IMR-90 (cell line): ENCODE measurements at regions not wholly inside any gene's neighbourhood (a gene's known extent, or its start where the extent isn't known, plus 50 kb on each side); places are given as distances from the start of the nearest gene placed in this dataset.

Experiments
- ATAC-seq: fragments of 200-7000 bp; cut with Tn5 transposase; 2 replicates; pipeline ENCODE4 v1.9.1; 2020; ENCODE audit warnings: low read depth, mild to moderate bottlenecking, moderate library complexity
- BruUV-seq: library from RNA; stranded (reverse); fragments of 400-500 nt; replicated peaks from 2 replicates; lab custom pipeline; 2021; lab: Mats Ljungman, UMichigan
- CTCF ChIA-PET: fragments of 300-600 bp; formaldehyde crosslinking; extraction: SDS; loops from one replicate; lab custom pipeline; 2021; ENCODE audit warnings: antibody characterized with exemption; lab: Yijun Ruan, JAX
- POLR2A ChIA-PET: fragments of 300-600 bp; sonication (Branson Sonifier 250); formaldehyde crosslinking; loops from one replicate; lab custom pipeline; 2022; ENCODE audit warnings: antibody characterized with exemption; ENCODE audit not compliant: unreplicated experiment; lab: Charles Lee
- DNase-seq: peaks from one replicate; pipeline ENCODE4 v3.0.0; 2013
- H2AFZ ChIP-seq: replicated peaks from 2 replicates; pipeline ENCODE3; 2013; ENCODE audit warnings: low read length, mild to moderate bottlenecking; ENCODE audit not compliant: poor library complexity
- H2AK5ac ChIP-seq: 2 replicates; pipeline ENCODE4 v1.6.1; 2013; ENCODE audit warnings: low read depth, low read length, inconsistent platforms
- H2AK9ac ChIP-seq: replicated peaks from 2 replicates; pipeline ENCODE3; 2013; ENCODE audit warnings: mild to moderate bottlenecking, low read depth, low read length, moderate library complexity; ENCODE audit not compliant: poor library complexity
- H2BK120ac ChIP-seq: 2 replicates; pipeline ENCODE4 v1.6.1; 2013; ENCODE audit warnings: low read depth, low read length, inconsistent platforms
- H2BK15ac ChIP-seq: 3 replicates; pipeline ENCODE4 v1.6.1; 2013; ENCODE audit warnings: low read depth, low read length, inconsistent platforms
- H2BK20ac ChIP-seq: 2 replicates; pipeline ENCODE4 v1.6.1; 2013; ENCODE audit warnings: low read depth, mild to moderate bottlenecking, inconsistent platforms, low read length, moderate library complexity
- H2BK5ac ChIP-seq: 2 replicates; pipeline ENCODE4 v1.6.1; 2013; ENCODE audit warnings: mild to moderate bottlenecking, low read depth, low read length, inconsistent platforms; ENCODE audit not compliant: poor library complexity, severe bottlenecking
- H3K14ac ChIP-seq: replicated peaks from 2 replicates; pipeline ENCODE4 v1.6.1; 2013; ENCODE audit warnings: low read depth, low read length, inconsistent platforms
- H3K18ac ChIP-seq: 2 replicates; pipeline ENCODE4 v1.6.1; 2013; ENCODE audit warnings: low read depth, low read length, control low read depth
- H3K23ac ChIP-seq: 2 replicates; pipeline ENCODE4 v1.6.1; 2013; ENCODE audit warnings: low read depth, low read length, inconsistent platforms
- H3K27ac ChIP-seq: 2 replicates; pipeline ENCODE4 v1.5.1; 2013; ENCODE audit warnings: mild to moderate bottlenecking, control low read depth, low read length; ENCODE audit not compliant: insufficient read depth
- H3K27me3 ChIP-seq: 2 replicates; pipeline ENCODE4 v1.6.1; 2013; ENCODE audit warnings: low read length; ENCODE audit not compliant: control insufficient read depth, insufficient read depth
- H3K36me3 ChIP-seq: 2 replicates; pipeline ENCODE4 v1.6.1; 2013; ENCODE audit warnings: low read length, mixed read lengths; ENCODE audit not compliant: control insufficient read depth, insufficient read depth
- H3K4ac ChIP-seq: 2 replicates; pipeline ENCODE4 v1.6.1; 2013; ENCODE audit warnings: low read depth, low read length, inconsistent platforms
- H3K4me1 ChIP-seq: 2 replicates; pipeline ENCODE4 v1.6.1; 2013; ENCODE audit warnings: low read length, mixed read lengths; ENCODE audit not compliant: control insufficient read depth, insufficient read depth
- H3K4me2 ChIP-seq: 2 replicates; pipeline ENCODE4 v1.6.1; 2013; ENCODE audit warnings: low read depth, mild to moderate bottlenecking, control low read depth, low read length, moderate library complexity
- H3K4me3 ChIP-seq: 2 replicates; pipeline ENCODE4 v1.5.1; 2013; ENCODE audit warnings: low read depth, mild to moderate bottlenecking, control low read depth, low read length, moderate library complexity; ENCODE audit not compliant: insufficient read depth
- H3K56ac ChIP-seq: 2 replicates; pipeline ENCODE4 v1.6.1; 2013; ENCODE audit warnings: low read length, inconsistent platforms; ENCODE audit not compliant: insufficient read depth; ENCODE audit errors: extremely low read depth
- H3K79me1 ChIP-seq, 2 experiments: 2 replicates each; pipeline ENCODE4 v1.6.1; 2013; ENCODE audit warnings: low read length in 2 of 2, inconsistent platforms in 1 of 2, low read depth in 1 of 2
- H3K9ac ChIP-seq: 2 replicates; pipeline ENCODE4 v1.6.1; 2013; ENCODE audit warnings: low read depth, low read length, control low read depth
- H3K9me1 ChIP-seq: 2 replicates; pipeline ENCODE4 v1.6.1; 2013; ENCODE audit warnings: low read length, inconsistent platforms; ENCODE audit not compliant: insufficient read depth
- H3K9me3 ChIP-seq: 2 replicates; pipeline ENCODE4 v1.6.1; 2013; ENCODE audit warnings: low read length; ENCODE audit not compliant: control insufficient read depth, insufficient read depth
- H4K20me1 ChIP-seq: 2 replicates; pipeline ENCODE4 v1.6.1; 2013; ENCODE audit warnings: low read length, inconsistent platforms; ENCODE audit not compliant: insufficient read depth
- H4K5ac ChIP-seq: 2 replicates; pipeline ENCODE4 v1.6.1; 2013; ENCODE audit warnings: mild to moderate bottlenecking, low read depth, low read length, control low read depth
- H4K8ac ChIP-seq, 2 experiments: 2 replicates each; pipeline ENCODE4 v1.6.1; 2013; ENCODE audit warnings: low read depth in 2 of 2, low read length in 2 of 2, control low read depth in 1 of 2, inconsistent platforms in 1 of 2
- H4K91ac ChIP-seq: 2 replicates; pipeline ENCODE4 v1.6.1; 2013; ENCODE audit warnings: low read depth, low read length, inconsistent platforms; ENCODE audit not compliant: insufficient read depth
- dilution Hi-C: fragments of 300-500 bp; cut with HindIII; formaldehyde crosslinking; loops from one replicate; pipeline ENCODE4 v1.14.3; 2018; ENCODE audit warnings: low sequenced_read_pairs; ENCODE audit not compliant: unreplicated experiment
- in situ Hi-C: fragments of 300-500 bp; cut with MboI; formaldehyde crosslinking; loops from 3 replicates; pipeline ENCODE4 v1.14.3; 2019; ENCODE audit warnings: low sequenced_read_pairs, inconsistent platforms, mixed read lengths
- intact Hi-C: fragments of 100-400 bp; cut with micrococcal nuclease; formaldehyde crosslinking; loops from 2 replicates; pipeline ENCODE4 v1.10.0; 2022
- TF ChIP-seq, protein P1 (sequence below): conservative IDR thresholded peaks from 2 replicates; pipeline ENCODE4 v1.5.1; 2012; ENCODE audit warnings: mild to moderate bottlenecking, low read depth, low read length, improper control_type of control experiment
- TF ChIP-seq, protein P2 (sequence below): fragments of 150-350 bp; IDR thresholded peaks from 2 replicates; pipeline ENCODE4 v1.6.1; 2016; ENCODE audit warnings: low read depth, mild to moderate bottlenecking, low read length, moderate library complexity, borderline replicate concordance

DNA sequence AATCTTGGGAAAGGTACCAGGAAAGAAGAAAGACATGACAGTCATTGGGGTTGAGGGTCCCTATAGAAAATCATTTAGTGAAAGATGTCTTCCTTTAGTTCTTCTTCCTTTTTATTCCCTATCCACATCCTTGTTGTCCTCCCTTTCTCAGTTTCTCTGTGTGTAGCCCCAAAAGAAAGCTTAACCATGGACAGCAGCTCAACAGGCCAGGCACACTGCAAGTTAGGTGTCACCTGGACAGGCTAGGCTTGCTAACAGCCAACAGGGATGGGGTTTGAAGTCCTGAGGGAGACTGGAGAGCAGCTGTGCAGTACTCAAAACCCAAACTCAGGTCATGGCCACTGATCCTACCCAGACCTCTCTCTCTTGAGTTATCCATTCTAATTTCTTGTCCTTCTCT is 543.1 kb downstream of the TUSC7 start:
- DNase-seq (no peak), ATAC-seq (no peak)
- no peak overlapping the region for H3K4me2 ChIP-seq
- no peaks in the 10 kb centered on the region for H3K79me1 ChIP-seq
- dilution Hi-C loops (no loop called here), in situ Hi-C loops (no loop called here), intact Hi-C loops (no loop called here)
- ChIA-PET CTCF (interaction anchor here (0.6 kb wide), 1 partner anchor 1377 kb away, joined by 3 read pairs; no protein-coding TSS in a partner anchor), POLR2A (no interaction called here)
- no peak overlapping the region for H2BK5ac ChIP-seq
- H3K18ac ChIP-seq = no peak overlapping the region
- no peak overlapping the region for H2AK5ac ChIP-seq
- no peaks in the 10 kb centered on the region for H4K20me1 ChIP-seq
- H3K9me3 ChIP-seq = no peaks in the 10 kb centered on the region
- H2BK120ac ChIP-seq = no peak overlapping the region
- H2BK15ac ChIP-seq = no peak overlapping the region
- H2AK9ac ChIP-seq = no peak overlapping the region
- no TSS peak for BruUV-seq
- no peak overlapping the region for H4K8ac ChIP-seq
- H3K27me3 ChIP-seq = no peaks in the 10 kb centered on the region
- H3K4me1 ChIP-seq = no peaks in the 10 kb centered on the region
- no peak overlapping the region for H3K27ac ChIP-seq
- H3K23ac ChIP-seq = no peak overlapping the region
- H4K91ac ChIP-seq = no peak overlapping the region
- H3K9ac ChIP-seq = no peak overlapping the region
- TF ChIP-seq, protein P1, sequence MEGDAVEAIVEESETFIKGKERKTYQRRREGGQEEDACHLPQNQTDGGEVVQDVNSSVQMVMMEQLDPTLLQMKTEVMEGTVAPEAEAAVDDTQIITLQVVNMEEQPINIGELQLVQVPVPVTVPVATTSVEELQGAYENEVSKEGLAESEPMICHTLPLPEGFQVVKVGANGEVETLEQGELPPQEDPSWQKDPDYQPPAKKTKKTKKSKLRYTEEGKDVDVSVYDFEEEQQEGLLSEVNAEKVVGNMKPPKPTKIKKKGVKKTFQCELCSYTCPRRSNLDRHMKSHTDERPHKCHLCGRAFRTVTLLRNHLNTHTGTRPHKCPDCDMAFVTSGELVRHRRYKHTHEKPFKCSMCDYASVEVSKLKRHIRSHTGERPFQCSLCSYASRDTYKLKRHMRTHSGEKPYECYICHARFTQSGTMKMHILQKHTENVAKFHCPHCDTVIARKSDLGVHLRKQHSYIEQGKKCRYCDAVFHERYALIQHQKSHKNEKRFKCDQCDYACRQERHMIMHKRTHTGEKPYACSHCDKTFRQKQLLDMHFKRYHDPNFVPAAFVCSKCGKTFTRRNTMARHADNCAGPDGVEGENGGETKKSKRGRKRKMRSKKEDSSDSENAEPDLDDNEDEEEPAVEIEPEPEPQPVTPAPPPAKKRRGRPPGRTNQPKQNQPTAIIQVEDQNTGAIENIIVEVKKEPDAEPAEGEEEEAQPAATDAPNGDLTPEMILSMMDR = no peak
- TF ChIP-seq, protein P2, sequence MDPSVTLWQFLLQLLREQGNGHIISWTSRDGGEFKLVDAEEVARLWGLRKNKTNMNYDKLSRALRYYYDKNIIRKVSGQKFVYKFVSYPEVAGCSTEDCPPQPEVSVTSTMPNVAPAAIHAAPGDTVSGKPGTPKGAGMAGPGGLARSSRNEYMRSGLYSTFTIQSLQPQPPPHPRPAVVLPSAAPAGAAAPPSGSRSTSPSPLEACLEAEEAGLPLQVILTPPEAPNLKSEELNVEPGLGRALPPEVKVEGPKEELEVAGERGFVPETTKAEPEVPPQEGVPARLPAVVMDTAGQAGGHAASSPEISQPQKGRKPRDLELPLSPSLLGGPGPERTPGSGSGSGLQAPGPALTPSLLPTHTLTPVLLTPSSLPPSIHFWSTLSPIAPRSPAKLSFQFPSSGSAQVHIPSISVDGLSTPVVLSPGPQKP = no peak
- no peak overlapping the region for H3K56ac ChIP-seq
- no peaks in the 10 kb centered on the region for H3K9me1 ChIP-seq
- no peaks in the 10 kb centered on the region for H3K36me3 ChIP-seq
- no peak overlapping the region for H2AFZ ChIP-seq
- H3K14ac ChIP-seq = no peak overlapping the region
- no peak overlapping the region for H4K5ac ChIP-seq
- H2BK20ac ChIP-seq = no peak overlapping the region
- H3K4me3 ChIP-seq = no peak overlapping the region
- H3K4ac ChIP-seq = no peak overlapping the region
